Mammary epithelial cell (primary cell): ENCODE measurements at regions not wholly inside any gene's neighbourhood (a gene's known extent, or its start where the extent isn't known, plus 50 kb on each side); places are given as distances from the start of the nearest gene placed in this dataset.

Experiments
- CTCF ChIP-seq, 2 donors: IDR thresholded peaks in 1 of 2; conservative IDR thresholded peaks in 1 of 2; 2 replicates each; pipeline ENCODE4 v1.5.1; 2011 to 2012; ENCODE audit warnings: inconsistent platforms in 2 of 2, low read length in 2 of 2, mild to moderate bottlenecking in 2 of 2, control low read depth in 1 of 2, low read depth in 1 of 2; ENCODE audit not compliant: insufficient read depth in 1 of 2; ENCODE audit errors: extremely low read depth in 1 of 2
- EZH2 ChIP-seq: IDR thresholded peaks from 2 replicates; pipeline ENCODE4 v1.6.1; 2012; ENCODE audit warnings: low read length, inconsistent platforms, borderline replicate concordance

- TF ChIP-seq CTCF (conservative IDR thresholded peaks at IDR 0.05 in 1 of 2, IDR thresholded peaks at IDR 0.05 in 1 of 2; ENCODE audit: extremely low read depth in 1 of 2, insufficient read depth in 1 of 2, low read depth in 1 of 2, low read length in 2 of 2) (no peak), EZH2 (no peak)
Observed at GRCh38 chr2:188068093-188068492, 223.6 kb upstream of the GULP1 start.
